WTC11 (cell line): ENCODE measurements at regions not wholly inside any gene's neighbourhood (a gene's known extent, or its start where the extent isn't known, plus 50 kb on each side); places are given as distances from the start of the nearest gene placed in this dataset.
A peak's percentile ranks its signal among the peaks of the same experiment; 100 is the strongest.

Experiments used
- AFF4 ChIP-seq: sonication (generic); formaldehyde crosslinking; IDR thresholded peaks from 2 replicates; pipeline ENCODE4 v1.8.1; 2023; ENCODE audit warnings: mild to moderate bottlenecking, missing genetic modification reagents, borderline replicate concordance
- ATF1 ChIP-seq: sonication (generic); formaldehyde crosslinking; IDR thresholded peaks from 2 replicates; pipeline ENCODE4 v1.8.1; 2023; ENCODE audit warnings: mild to moderate bottlenecking, moderate library complexity, missing genetic modification reagents
- CDX4 ChIP-seq: fragments of 250-450 bp; sonication (Bioruptor Pico); IDR thresholded peaks from 2 replicates; pipeline ENCODE4 v1.9.0; 2021; ENCODE audit warnings: moderate library complexity, mild to moderate bottlenecking, inconsistent platforms, borderline replicate concordance
- CREM ChIP-seq: sonication (generic); formaldehyde crosslinking; IDR thresholded peaks from 2 replicates; pipeline ENCODE4 v1.8.1; 2022; ENCODE audit warnings: mild to moderate bottlenecking, missing genetic modification reagents, moderate library complexity
- EMX1 ChIP-seq: fragments of 250-450 bp; sonication (Bioruptor Pico); IDR thresholded peaks from 2 replicates; pipeline ENCODE4 v1.8.0; 2021; ENCODE audit warnings: mild to moderate bottlenecking
- FOXP1 ChIP-seq: sonication (generic); formaldehyde crosslinking; IDR thresholded peaks from 2 replicates; pipeline ENCODE4 v1.8.0; 2022; ENCODE audit warnings: missing genetic modification reagents, mild to moderate bottlenecking, moderate library complexity, borderline replicate concordance
- IRF2 ChIP-seq: sonication (generic); formaldehyde crosslinking; IDR thresholded peaks from 2 replicates; pipeline ENCODE4 v1.8.0; 2022; ENCODE audit warnings: low read depth, missing genetic modification reagents, borderline replicate concordance
- JUN ChIP-seq: sonication (generic); formaldehyde crosslinking; IDR thresholded peaks from 2 replicates; pipeline ENCODE4 v1.8.0; 2023; ENCODE audit warnings: mild to moderate bottlenecking, missing genetic modification reagents
- KAT7 ChIP-seq: sonication (generic); formaldehyde crosslinking; IDR thresholded peaks from 2 replicates; pipeline ENCODE4 v1.8.1; 2023; ENCODE audit warnings: missing genetic modification reagents, mild to moderate bottlenecking, borderline replicate concordance
- MXD4 ChIP-seq: fragments of 250-450 bp; sonication (Bioruptor Pico); IDR thresholded peaks from 2 replicates; pipeline ENCODE4 v1.8.0; 2021; ENCODE audit warnings: mild to moderate bottlenecking, moderate library complexity, borderline replicate concordance
- PRDM15 ChIP-seq: sonication (generic); formaldehyde crosslinking; IDR thresholded peaks from 2 replicates; pipeline ENCODE4 v1.8.0; 2022; ENCODE audit warnings: missing genetic modification reagents
- PRRX2 ChIP-seq: fragments of 250-450 bp; sonication (Bioruptor Pico); IDR thresholded peaks from 2 replicates; pipeline ENCODE4 v1.8.0; 2021; ENCODE audit warnings: mild to moderate bottlenecking
- TCF7 ChIP-seq: sonication (generic); formaldehyde crosslinking; IDR thresholded peaks from 2 replicates; pipeline ENCODE4 v1.8.0; 2022; ENCODE audit warnings: mild to moderate bottlenecking, low read depth, missing genetic modification reagents, moderate library complexity
- TEAD4 ChIP-seq: sonication (generic); formaldehyde crosslinking; IDR thresholded peaks from 2 replicates; pipeline ENCODE4 v1.8.0; 2022; ENCODE audit warnings: mild to moderate bottlenecking, missing genetic modification reagents
- ZBTB21 ChIP-seq: sonication (generic); formaldehyde crosslinking; IDR thresholded peaks from 2 replicates; pipeline ENCODE4 v1.8.1; 2023; ENCODE audit warnings: mild to moderate bottlenecking, missing genetic modification reagents, borderline replicate concordance
- ZNF219 ChIP-seq: sonication (generic); formaldehyde crosslinking; IDR thresholded peaks from 2 replicates; pipeline ENCODE4 v1.8.0; 2023; ENCODE audit warnings: missing genetic modification reagents, mild to moderate bottlenecking, borderline replicate concordance
- ZNF263 ChIP-seq: sonication (generic); formaldehyde crosslinking; IDR thresholded peaks from 2 replicates; pipeline ENCODE4 v1.8.1; 2022; ENCODE audit warnings: low read depth, mild to moderate bottlenecking, moderate library complexity, missing genetic modification reagents
- ZNF396 ChIP-seq: fragments of 250-450 bp; sonication (Bioruptor Pico); IDR thresholded peaks from 2 replicates; pipeline ENCODE4 v1.8.0; 2021; ENCODE audit warnings: mild to moderate bottlenecking, moderate library complexity, borderline replicate concordance
- ZNF425 ChIP-seq: fragments of 250-450 bp; sonication (Bioruptor Pico); conservative IDR thresholded peaks from 2 replicates; pipeline ENCODE4 v1.9.0; 2021; ENCODE audit warnings: mild to moderate bottlenecking
- ZNF671 ChIP-seq: fragments of 250-450 bp; sonication (Bioruptor Pico); IDR thresholded peaks from 2 replicates; pipeline ENCODE4 v1.8.0; 2021; ENCODE audit warnings: mild to moderate bottlenecking
- TF ChIP-seq, protein P1 (sequence below): sonication (generic); formaldehyde crosslinking; IDR thresholded peaks from 2 replicates; pipeline ENCODE4 v1.8.0; 2022; ENCODE audit warnings: mild to moderate bottlenecking, missing genetic modification reagents
- TF ChIP-seq, protein P2 (sequence below): sonication (generic); formaldehyde crosslinking; IDR thresholded peaks from 2 replicates; pipeline ENCODE4 v1.8.1; 2023; ENCODE audit warnings: mild to moderate bottlenecking, missing genetic modification reagents
- TF ChIP-seq, protein P3 (sequence below): sonication (generic); formaldehyde crosslinking; IDR thresholded peaks from 2 replicates; pipeline ENCODE4 v1.8.0; 2023; ENCODE audit warnings: mild to moderate bottlenecking, missing genetic modification reagents

- TF ChIP-seq PRDM15 (CRISPR knock-in tag) (no peak), CREM (no peak), TEAD4 (no peak), JUN (CRISPR knock-in tag) (no peak), ZNF219 (no peak), CDX4 (CRISPR knock-in tag) (no peak), ZNF263 (no peak), ZNF425 (CRISPR knock-in tag) (peak; percentile 87), ZNF671 (CRISPR knock-in tag) (peak; percentile 77; the same call in 1 of the 2 replicates), MXD4 (no peak), EMX1 (CRISPR knock-in tag) (peak; percentile 90; the same call in 1 of the 2 replicates), ZBTB21 (CRISPR knock-in tag) (no peak), IRF2 (CRISPR knock-in tag) (no peak), AFF4 (no peak), TCF7 (CRISPR knock-in tag) (no peak), PRRX2 (CRISPR knock-in tag) (peak; percentile 82), FOXP1 (CRISPR knock-in tag) (no peak), ZNF396 (CRISPR knock-in tag) (no peak), KAT7 (no peak), ATF1 (CRISPR knock-in tag) (no peak)
- TF ChIP-seq, protein P1, sequence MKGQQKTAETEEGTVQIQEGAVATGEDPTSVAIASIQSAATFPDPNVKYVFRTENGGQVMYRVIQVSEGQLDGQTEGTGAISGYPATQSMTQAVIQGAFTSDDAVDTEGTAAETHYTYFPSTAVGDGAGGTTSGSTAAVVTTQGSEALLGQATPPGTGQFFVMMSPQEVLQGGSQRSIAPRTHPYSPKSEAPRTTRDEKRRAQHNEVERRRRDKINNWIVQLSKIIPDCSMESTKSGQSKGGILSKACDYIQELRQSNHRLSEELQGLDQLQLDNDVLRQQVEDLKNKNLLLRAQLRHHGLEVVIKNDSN (CRISPR knock-in tag), result no peak
- TF ChIP-seq, protein P2, sequence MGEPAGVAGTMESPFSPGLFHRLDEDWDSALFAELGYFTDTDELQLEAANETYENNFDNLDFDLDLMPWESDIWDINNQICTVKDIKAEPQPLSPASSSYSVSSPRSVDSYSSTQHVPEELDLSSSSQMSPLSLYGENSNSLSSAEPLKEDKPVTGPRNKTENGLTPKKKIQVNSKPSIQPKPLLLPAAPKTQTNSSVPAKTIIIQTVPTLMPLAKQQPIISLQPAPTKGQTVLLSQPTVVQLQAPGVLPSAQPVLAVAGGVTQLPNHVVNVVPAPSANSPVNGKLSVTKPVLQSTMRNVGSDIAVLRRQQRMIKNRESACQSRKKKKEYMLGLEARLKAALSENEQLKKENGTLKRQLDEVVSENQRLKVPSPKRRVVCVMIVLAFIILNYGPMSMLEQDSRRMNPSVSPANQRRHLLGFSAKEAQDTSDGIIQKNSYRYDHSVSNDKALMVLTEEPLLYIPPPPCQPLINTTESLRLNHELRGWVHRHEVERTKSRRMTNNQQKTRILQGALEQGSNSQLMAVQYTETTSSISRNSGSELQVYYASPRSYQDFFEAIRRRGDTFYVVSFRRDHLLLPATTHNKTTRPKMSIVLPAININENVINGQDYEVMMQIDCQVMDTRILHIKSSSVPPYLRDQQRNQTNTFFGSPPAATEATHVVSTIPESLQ (CRISPR knock-in tag), result no peak
- TF ChIP-seq, protein P3, sequence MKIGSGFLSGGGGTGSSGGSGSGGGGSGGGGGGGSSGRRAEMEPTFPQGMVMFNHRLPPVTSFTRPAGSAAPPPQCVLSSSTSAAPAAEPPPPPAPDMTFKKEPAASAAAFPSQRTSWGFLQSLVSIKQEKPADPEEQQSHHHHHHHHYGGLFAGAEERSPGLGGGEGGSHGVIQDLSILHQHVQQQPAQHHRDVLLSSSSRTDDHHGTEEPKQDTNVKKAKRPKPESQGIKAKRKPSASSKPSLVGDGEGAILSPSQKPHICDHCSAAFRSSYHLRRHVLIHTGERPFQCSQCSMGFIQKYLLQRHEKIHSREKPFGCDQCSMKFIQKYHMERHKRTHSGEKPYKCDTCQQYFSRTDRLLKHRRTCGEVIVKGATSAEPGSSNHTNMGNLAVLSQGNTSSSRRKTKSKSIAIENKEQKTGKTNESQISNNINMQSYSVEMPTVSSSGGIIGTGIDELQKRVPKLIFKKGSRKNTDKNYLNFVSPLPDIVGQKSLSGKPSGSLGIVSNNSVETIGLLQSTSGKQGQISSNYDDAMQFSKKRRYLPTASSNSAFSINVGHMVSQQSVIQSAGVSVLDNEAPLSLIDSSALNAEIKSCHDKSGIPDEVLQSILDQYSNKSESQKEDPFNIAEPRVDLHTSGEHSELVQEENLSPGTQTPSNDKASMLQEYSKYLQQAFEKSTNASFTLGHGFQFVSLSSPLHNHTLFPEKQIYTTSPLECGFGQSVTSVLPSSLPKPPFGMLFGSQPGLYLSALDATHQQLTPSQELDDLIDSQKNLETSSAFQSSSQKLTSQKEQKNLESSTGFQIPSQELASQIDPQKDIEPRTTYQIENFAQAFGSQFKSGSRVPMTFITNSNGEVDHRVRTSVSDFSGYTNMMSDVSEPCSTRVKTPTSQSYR (CRISPR knock-in tag), result no peak
Measured at GRCh38 chr6:57822896-57823358, 505.5 kb downstream of the PRIM2 start (continued).
